Thoracic aorta (tissue), 2 donors: ENCODE measurements at regions not wholly inside any gene's neighbourhood (a gene's known extent, or its start where the extent isn't known, plus 50 kb on each side); places are given as distances from the start of the nearest gene placed in this dataset.

Experiments
- ATAC-seq: fragments of 150-250 bp; one replicate; pipeline ENCODE4 v1.8.0; 2017; ENCODE audit warnings: low read depth; ENCODE audit not compliant: insufficient number of reproducible peaks, low FRiP score
- DNase-seq: peaks from one replicate; pipeline ENCODE4 v3.0.0-alpha.2; 2020; ENCODE audit warnings: low spot score
- H3K27ac ChIP-seq, 2 donors: fragments of 200-600 bp; sonication (generic); 1 replicate in 1 of 2; 2 replicates in 1 of 2; pipeline ENCODE4 v1.5.1; 2016; ENCODE audit warnings: mild to moderate bottlenecking in 2 of 2, moderate library complexity in 2 of 2
- H3K27me3 ChIP-seq: fragments of 200-600 bp; sonication (generic); replicated peaks from 2 replicates; pipeline ENCODE4 v1.6.0; 2016; ENCODE audit warnings: mild to moderate bottlenecking; ENCODE audit not compliant: insufficient read depth
- H3K36me3 ChIP-seq: fragments of 200-600 bp; sonication (generic); one replicate; pipeline ENCODE4 v1.5.1; 2016
- H3K4me1 ChIP-seq, 2 donors: fragments of 200-600 bp; sonication (generic); 1 replicate in 1 of 2; 2 replicates in 1 of 2; pipeline versions ENCODE4 v1.5.1 to v1.6.0; 2016; ENCODE audit warnings: low read depth in 2 of 2, mild to moderate bottlenecking in 1 of 2; ENCODE audit not compliant: control insufficient read depth in 1 of 2
- H3K4me3 ChIP-seq: fragments of 200-600 bp; sonication (generic); 2 replicates; pipeline ENCODE4 v1.5.1; 2016; ENCODE audit warnings: mild to moderate bottlenecking
- H3K9me3 ChIP-seq: fragments of 200-600 bp; sonication (generic); 2 replicates; pipeline ENCODE4 v1.5.1; 2016
- CTCF ChIP-seq: fragments of 200-600 bp; sonication (generic); IDR thresholded peaks from one replicate; pipeline ENCODE4 v1.5.1; 2019; ENCODE audit warnings: antibody characterized with exemption

- H3K27me3 ChIP-seq = no peaks in the 10 kb centered on the region
Observed at GRCh38 chr7:23981314-23981713, 271.3 kb downstream of the STK31 start.

GRCh38 chr7:23981758-23982157, 271.7 kb downstream of the STK31 start:
- Histone ChIP-seq H3K27me3 (no peaks in the 10 kb centered on the region), H3K27ac (no peak overlapping the region), H3K9me3 (no peaks in the 10 kb centered on the region), H3K36me3 (no peaks in the 10 kb centered on the region), H3K4me1 (no peaks in the 10 kb centered on the region), H3K4me3 (no peak overlapping the region)
- TF ChIP-seq CTCF = no peak
- no peak for ATAC-seq
- no peak for DNase-seq

More at GRCh38 chr7:23981314-23981713, 271.3 kb downstream of the STK31 start:
- TF ChIP-seq CTCF = no peak
- Histone ChIP-seq H3K36me3 (no peaks in the 10 kb centered on the region), H3K27ac (no peak overlapping the region), H3K9me3 (no peaks in the 10 kb centered on the region), H3K4me1 (no peaks in the 10 kb centered on the region), H3K4me3 (no peak overlapping the region)
- ATAC-seq (no peak), DNase-seq (no peak)

- H3K36me3 ChIP-seq = no peaks in the 10 kb centered on the region
- H3K4me3 ChIP-seq = no peak overlapping the region
- no peak overlapping the region for H3K27ac ChIP-seq
- H3K4me1 ChIP-seq = no peaks in the 10 kb centered on the region
- ATAC-seq (no peak), DNase-seq (no peak)
- H3K27me3 ChIP-seq = no peaks in the 10 kb centered on the region
- no peaks in the 10 kb centered on the region for H3K9me3 ChIP-seq
- TF ChIP-seq CTCF = no peak
Observed at GRCh38 chr7:24005517-24005916, 278.5 kb upstream of the NPY start.

- DNase-seq (no peak), ATAC-seq (no peak)
- Histone ChIP-seq H3K4me3 (no peak overlapping the region), H3K4me1 (no peaks in the 10 kb centered on the region), H3K36me3 (no peaks in the 10 kb centered on the region), H3K27me3 (no peaks in the 10 kb centered on the region), H3K9me3 (no peaks in the 10 kb centered on the region), H3K27ac (no peak overlapping the region)
- TF ChIP-seq CTCF = no peak
Observed at GRCh38 chr7:24010495-24010894, 273.5 kb upstream of the NPY start.

GRCh38 chr7:24017519-24017918, 266.5 kb upstream of the NPY start:
- ATAC-seq = no peak
- no peaks in the 10 kb centered on the region for H3K4me1 ChIP-seq
- no peaks in the 10 kb centered on the region for H3K36me3 ChIP-seq
- no peaks in the 10 kb centered on the region for H3K27me3 ChIP-seq
- H3K27ac ChIP-seq = no peak overlapping the region
- H3K9me3 ChIP-seq = no peaks in the 10 kb centered on the region
- no peak overlapping the region for H3K4me3 ChIP-seq
- DNase-seq = no peak
- TF ChIP-seq CTCF = no peak
